NCI-H187 treated with DMSO at 0.1 percent for 48 hours (cell line): ENCODE measurements at regions not wholly inside any gene's neighbourhood (a gene's known extent, or its start where the extent isn't known, plus 50 kb on each side); places are given as distances from the start of the nearest gene placed in this dataset.
"Not testable (repeated sequence)": the region's sequence is repeated elsewhere in the genome, so short reads cannot be mapped to it uniquely, and the experiment has no call there.

Experiments used
- DNase-seq: peaks from one replicate; lab custom pipeline; 2025; lab: John Stamatoyannopoulos, UW

GRCh38 chr14:89065879-89066278 lies 241.4 kb downstream of the TTC8 start:
- no peak for DNase-seq

GRCh38 chr14:89067293-89067972 lies 243.0 kb downstream of the TTC8 start:
- no peak for DNase-seq

- no peak for DNase-seq
Observed at GRCh38 chr14:89078021-89078795, 253.8 kb downstream of the TTC8 start.

GRCh38 chr14:89085231-89085731 lies 260.8 kb downstream of the TTC8 start:
- DNase-seq = no peak

GRCh38 chr14:89085737-89086382 lies 261.4 kb downstream of the TTC8 start:
- DNase-seq = no peak

- no peak for DNase-seq
Observed at GRCh38 chr14:89088530-89088929, 264.1 kb downstream of the TTC8 start.

GRCh38 chr14:89089330-89089729 lies 264.9 kb downstream of the TTC8 start:
- no peak for DNase-seq

GRCh38 chr14:89091781-89092180 lies 267.3 kb downstream of the TTC8 start:
- no peak for DNase-seq

- no peak for DNase-seq
Observed at GRCh38 chr14:89093083-89093730, 268.8 kb downstream of the TTC8 start.

GRCh38 chr14:89095036-89095435 lies 270.6 kb downstream of the TTC8 start:
- DNase-seq = no peak

GRCh38 chr14:89096946-89097345 lies 272.5 kb downstream of the TTC8 start:
- no peak for DNase-seq

- no peak for DNase-seq
Observed at GRCh38 chr14:89098254-89098653, 273.8 kb downstream of the TTC8 start.

GRCh38 chr14:89104171-89104817 lies 279.8 kb downstream of the TTC8 start:
- not testable (repeated sequence) for DNase-seq

- not testable (repeated sequence) for DNase-seq
Observed at GRCh38 chr14:89104861-89105260, 280.4 kb downstream of the TTC8 start.
